ENCODE measurements at regions not wholly inside any gene's neighbourhood (a gene's known extent, or its start where the extent isn't known, plus 50 kb on each side); places are given as distances from the start of the nearest gene placed in this dataset.

DNA sequence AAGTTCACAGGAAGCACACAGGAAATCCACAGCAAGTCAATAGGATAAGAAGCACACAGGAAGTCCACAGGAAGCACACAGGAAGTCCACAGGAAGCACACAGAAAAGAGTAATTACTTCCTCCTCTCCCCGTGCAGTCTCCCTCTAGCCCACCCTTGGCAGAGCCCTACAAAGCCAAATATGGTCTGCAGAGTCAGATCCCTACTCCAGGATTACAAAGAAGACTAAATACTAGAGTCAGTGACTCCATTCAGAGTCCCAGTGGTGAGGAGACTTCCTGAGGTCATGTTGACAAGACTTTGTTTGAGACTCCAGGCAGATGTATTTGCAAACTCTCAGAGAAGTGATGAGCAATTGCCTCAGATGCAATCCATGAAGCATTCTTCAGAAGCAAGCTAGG, 398.6 kb upstream of the AUTS2 start (continued):
- TF ChIP-seq KDM4A (IDR thresholded peaks at IDR 0.05; ENCODE audit: low read depth, low read length, severe bottlenecking) (no peak), RAD21 (IDR thresholded peaks at IDR 0.05 in 1 of 2, conservative IDR thresholded peaks at IDR 0.05 in 1 of 2; ENCODE audit: low read depth in 2 of 2, low read length in 2 of 2) (no peak), SAP30 (IDR thresholded peaks at IDR 0.05; ENCODE audit: insufficient read depth, insufficient replicate concordance, low read length) (no peak), KDM5A (IDR thresholded peaks at IDR 0.05; ENCODE audit: low read length) (no peak), SIRT6 (IDR thresholded peaks at IDR 0.05; ENCODE audit: low read length) (no peak), TBP (IDR thresholded peaks at IDR 0.05; ENCODE audit: low read depth, low read length) (no peak), POLR2A (IDR thresholded peaks at IDR 0.05; ENCODE audit: control extremely low read depth in 1 of 2, low read depth in 2 of 2, low read length in 2 of 2) (no peak), KDM1A (IDR thresholded peaks at IDR 0.05; ENCODE audit: borderline replicate concordance, low read length) (no peak), PHF8 (conservative IDR thresholded peaks at IDR 0.05; ENCODE audit: low read depth, low read length) (no peak), SUZ12 (IDR thresholded peaks at IDR 0.05; ENCODE audit: low read length) (no peak), GTF2F1 (IDR thresholded peaks at IDR 0.05; ENCODE audit: borderline replicate concordance, low read depth, low read length) (no peak)
- TF ChIP-seq, protein P1, sequence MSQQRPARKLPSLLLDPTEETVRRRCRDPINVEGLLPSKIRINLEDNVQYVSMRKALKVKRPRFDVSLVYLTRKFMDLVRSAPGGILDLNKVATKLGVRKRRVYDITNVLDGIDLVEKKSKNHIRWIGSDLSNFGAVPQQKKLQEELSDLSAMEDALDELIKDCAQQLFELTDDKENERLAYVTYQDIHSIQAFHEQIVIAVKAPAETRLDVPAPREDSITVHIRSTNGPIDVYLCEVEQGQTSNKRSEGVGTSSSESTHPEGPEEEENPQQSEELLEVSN (IDR thresholded peaks at IDR 0.05) = no peak
- TF ChIP-seq, protein P2, sequence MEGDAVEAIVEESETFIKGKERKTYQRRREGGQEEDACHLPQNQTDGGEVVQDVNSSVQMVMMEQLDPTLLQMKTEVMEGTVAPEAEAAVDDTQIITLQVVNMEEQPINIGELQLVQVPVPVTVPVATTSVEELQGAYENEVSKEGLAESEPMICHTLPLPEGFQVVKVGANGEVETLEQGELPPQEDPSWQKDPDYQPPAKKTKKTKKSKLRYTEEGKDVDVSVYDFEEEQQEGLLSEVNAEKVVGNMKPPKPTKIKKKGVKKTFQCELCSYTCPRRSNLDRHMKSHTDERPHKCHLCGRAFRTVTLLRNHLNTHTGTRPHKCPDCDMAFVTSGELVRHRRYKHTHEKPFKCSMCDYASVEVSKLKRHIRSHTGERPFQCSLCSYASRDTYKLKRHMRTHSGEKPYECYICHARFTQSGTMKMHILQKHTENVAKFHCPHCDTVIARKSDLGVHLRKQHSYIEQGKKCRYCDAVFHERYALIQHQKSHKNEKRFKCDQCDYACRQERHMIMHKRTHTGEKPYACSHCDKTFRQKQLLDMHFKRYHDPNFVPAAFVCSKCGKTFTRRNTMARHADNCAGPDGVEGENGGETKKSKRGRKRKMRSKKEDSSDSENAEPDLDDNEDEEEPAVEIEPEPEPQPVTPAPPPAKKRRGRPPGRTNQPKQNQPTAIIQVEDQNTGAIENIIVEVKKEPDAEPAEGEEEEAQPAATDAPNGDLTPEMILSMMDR (IDR thresholded peaks at IDR 0.05; ENCODE audit: control extremely low read depth in 1 of 3, insufficient read depth in 1 of 3, low read depth in 1 of 3, low read length in 3 of 3) = no peak

Measured in H1 (cell line).